Hippocampal formation (tissue), 2 donors: ENCODE measurements at regions not wholly inside any gene's neighbourhood (a gene's known extent, or its start where the extent isn't known, plus 50 kb on each side); places are given as distances from the start of the nearest gene placed in this dataset.

Experiments used
- DNase-seq, 2 donors: peaks; one replicate each; lab custom pipeline; 2025; lab: John Stamatoyannopoulos, UW

- no peak for DNase-seq
Measured at GRCh38 chr2:6783238-6783614, 82.5 kb downstream of the CMPK2 start.

GRCh38 chr2:6784291-6784690 lies 81.4 kb downstream of the CMPK2 start:
- DNase-seq: no peak

- DNase-seq: no peak
Measured at GRCh38 chr2:6785493-6785892, 80.2 kb downstream of the CMPK2 start.

GRCh38 chr2:6787376-6787775 lies 78.3 kb downstream of the CMPK2 start:
- no peak for DNase-seq

- no peak for DNase-seq
Measured at GRCh38 chr2:6788614-6789013, 77.1 kb downstream of the CMPK2 start.

GRCh38 chr2:6789559-6790138 lies 76.1 kb downstream of the CMPK2 start:
- no peak for DNase-seq

GRCh38 chr2:6791682-6792081 lies 74.0 kb downstream of the CMPK2 start:
- no peak for DNase-seq

GRCh38 chr2:6792883-6793282 lies 72.8 kb downstream of the CMPK2 start:
- no peak for DNase-seq

GRCh38 chr2:6793371-6793770 lies 72.3 kb downstream of the CMPK2 start:
- no peak for DNase-seq

GRCh38 chr2:6793913-6794312 lies 71.8 kb downstream of the CMPK2 start:
- DNase-seq: no peak

- DNase-seq: no peak
Measured at GRCh38 chr2:6794448-6794847, 71.3 kb downstream of the CMPK2 start.
